PC-9 (cell line): ENCODE measurements at regions not wholly inside any gene's neighbourhood (a gene's known extent, or its start where the extent isn't known, plus 50 kb on each side); places are given as distances from the start of the nearest gene placed in this dataset.

Experiments
- BruUV-seq: library from RNA; stranded (reverse); fragments of 400-500 nt; replicated peaks from 2 replicates; lab custom pipeline; 2021; lab: Mats Ljungman, UMichigan
- CTCF ChIA-PET: fragments of 300-600 bp; sonication (Branson Sonifier 250); formaldehyde crosslinking; loops from one replicate; lab custom pipeline; 2022; ENCODE audit warnings: antibody characterized with exemption; lab: Charles Lee
- POLR2A ChIA-PET: fragments of 300-600 bp; sonication (Branson Sonifier 250); formaldehyde crosslinking; loops from one replicate; lab custom pipeline; 2022; ENCODE audit warnings: antibody characterized with exemption; ENCODE audit not compliant: unreplicated experiment; lab: Charles Lee
- DNase-seq, 2 experiments: peaks; one replicate each; pipeline versions ENCODE4 v3.0.0 to v3.0.0-alpha.2; 2015 to 2022; ENCODE audit warnings: mixed read lengths in 1 of 2
- H2AFZ ChIP-seq: fragments of 200-600 bp; sonication (generic); 2 replicates; pipeline ENCODE4 v1.8.1; 2017; ENCODE audit warnings: antibody characterized with exemption
- H3F3A ChIP-seq: fragments of 200-600 bp; sonication (generic); 2 replicates; pipeline ENCODE4 v1.8.1; 2017; ENCODE audit warnings: antibody characterized with exemption, mild to moderate bottlenecking, low read depth; ENCODE audit not compliant: insufficient read depth
- H3K27ac ChIP-seq: fragments of 200-600 bp; sonication (generic); 2 replicates; pipeline ENCODE4 v1.6.1; 2016; ENCODE audit warnings: mixed run types
- H3K27me3 ChIP-seq: fragments of 200-600 bp; sonication (generic); 2 replicates; pipeline ENCODE4 v1.6.1; 2016; ENCODE audit warnings: low read depth, mixed run types; ENCODE audit not compliant: insufficient read depth
- H3K36me3 ChIP-seq: fragments of 200-600 bp; sonication (generic); 2 replicates; pipeline ENCODE4 v1.6.1; 2016; ENCODE audit warnings: low read depth, mixed run types
- H3K4me1 ChIP-seq: fragments of 200-600 bp; sonication (generic); replicated peaks from 2 replicates; pipeline ENCODE4 v1.6.1; 2016; ENCODE audit warnings: mixed run types; ENCODE audit not compliant: insufficient read depth
- H3K4me2 ChIP-seq: fragments of 200-600 bp; sonication (generic); 2 replicates; pipeline ENCODE4 v1.6.1; 2017; ENCODE audit warnings: mixed run types
- H3K4me3 ChIP-seq: fragments of 200-600 bp; sonication (generic); 2 replicates; pipeline ENCODE4 v1.6.1; 2016; ENCODE audit warnings: mixed run types
- H3K79me2 ChIP-seq: fragments of 200-600 bp; sonication (generic); 2 replicates; pipeline ENCODE4 v1.6.1; 2017; ENCODE audit warnings: low read depth, mixed run types
- H3K9me2 ChIP-seq: fragments of 200-600 bp; sonication (generic); 2 replicates; pipeline ENCODE4 v1.8.1; 2017; ENCODE audit warnings: mild to moderate bottlenecking; ENCODE audit not compliant: insufficient read depth
- H3K9me3 ChIP-seq: fragments of 200-600 bp; sonication (generic); 2 replicates; pipeline ENCODE4 v1.8.1; 2016; ENCODE audit warnings: low read depth; ENCODE audit not compliant: insufficient read depth
- H4K20me1 ChIP-seq: fragments of 200-600 bp; sonication (generic); 2 replicates; pipeline ENCODE4 v1.8.1; 2017; ENCODE audit not compliant: insufficient read depth
- CTCF ChIP-seq: fragments of 200-600 bp; sonication (generic); conservative IDR thresholded peaks from 2 replicates; pipeline ENCODE4 v1.6.1; 2017; ENCODE audit warnings: mixed run types, antibody characterized with exemption, mild to moderate bottlenecking, moderate library complexity
- EZH2 ChIP-seq: fragments of 200-600 bp; sonication (generic); IDR thresholded peaks from 2 replicates; pipeline ENCODE4 v1.8.0; 2017; ENCODE audit warnings: antibody characterized with exemption, low read depth
- intact Hi-C: fragments of 100-400 bp; cut with micrococcal nuclease; formaldehyde crosslinking; loops from one replicate; pipeline ENCODE4 v1.10.0; 2022; ENCODE audit not compliant: unreplicated experiment

GRCh38 chr6:98583506-98583905 lies 250.9 kb upstream of the POU3F2 start:
- no peak overlapping the region for H3K4me3 ChIP-seq
- H3K27me3 ChIP-seq, result no peaks in the 10 kb centered on the region
- TF ChIP-seq CTCF (no peak), EZH2 (no peak)
- H3K4me1 ChIP-seq, result no peaks in the 10 kb centered on the region
- no TSS peak for BruUV-seq
- H4K20me1 ChIP-seq, result no peaks in the 10 kb centered on the region
- H3K9me2 ChIP-seq, result no peaks in the 10 kb centered on the region
- H3F3A ChIP-seq, result no peaks in the 10 kb centered on the region
- 0 out of 2 replicates have a peak, but pooled peaks cover 3% of the 10 kb centered on the region for H3K9me3 ChIP-seq
- ChIA-PET CTCF (no interaction called here), POLR2A (no interaction called here)
- H2AFZ ChIP-seq, result no peak overlapping the region
- intact Hi-C loops, result no loop called here
- H3K4me2 ChIP-seq, result no peak overlapping the region
- no peak for DNase-seq
- no peak overlapping the region for H3K27ac ChIP-seq
- H3K79me2 ChIP-seq, result no peaks in the 10 kb centered on the region
- H3K36me3 ChIP-seq, result no peaks in the 10 kb centered on the region

GRCh38 chr6:98586163-98586562 lies 248.2 kb upstream of the POU3F2 start:
- ChIA-PET CTCF (no interaction called here), POLR2A (no interaction called here)
- H3K27ac ChIP-seq, result no peak overlapping the region
- no peaks in the 10 kb centered on the region for H4K20me1 ChIP-seq
- no peak for DNase-seq
- H3K4me3 ChIP-seq, result no peak overlapping the region
- no peak overlapping the region for H3K4me2 ChIP-seq
- TF ChIP-seq EZH2 (no peak), CTCF (no peak)
- no peaks in the 10 kb centered on the region for H3F3A ChIP-seq
- H3K9me2 ChIP-seq, result no peaks in the 10 kb centered on the region
- no peaks in the 10 kb centered on the region for H3K79me2 ChIP-seq
- no peaks in the 10 kb centered on the region for H3K27me3 ChIP-seq
- H3K36me3 ChIP-seq, result no peaks in the 10 kb centered on the region
- no TSS peak for BruUV-seq
- intact Hi-C loops, result no loop called here
- no peak overlapping the region for H2AFZ ChIP-seq
- 0 out of 2 replicates have a peak, but pooled peaks cover 3% of the 10 kb centered on the region for H3K9me3 ChIP-seq
- no peaks in the 10 kb centered on the region for H3K4me1 ChIP-seq

DNA sequence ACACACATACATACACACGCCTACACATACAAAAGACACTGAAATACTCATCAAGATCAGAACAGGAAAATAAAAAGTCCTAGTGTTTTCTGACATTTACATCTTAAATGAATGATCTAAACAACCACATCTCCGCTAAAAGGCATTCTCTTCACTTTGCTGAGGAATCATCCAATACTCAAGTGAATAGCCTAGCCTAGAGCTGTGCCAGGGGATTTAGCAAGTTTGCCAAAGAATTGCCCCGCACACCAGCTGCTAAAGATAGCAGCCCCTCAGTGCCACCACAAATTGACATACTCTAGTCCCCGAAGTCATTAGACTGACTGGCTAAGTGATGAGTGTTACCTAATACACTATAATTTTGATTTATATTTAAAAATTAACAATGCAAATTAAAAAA lies 246.8 kb upstream of the POU3F2 start:
- ChIA-PET CTCF (no interaction called here), POLR2A (no interaction called here)
- Histone ChIP-seq H3K9me3 (0 out of 2 replicates have a peak, but pooled peaks cover under 1% of the 10 kb centered on the region), H3K36me3 (no peaks in the 10 kb centered on the region), H3K4me1 (no peaks in the 10 kb centered on the region), H3K79me2 (no peaks in the 10 kb centered on the region), H3K27me3 (no peaks in the 10 kb centered on the region), H2AFZ (no peak overlapping the region), H3K27ac (no peak overlapping the region), H4K20me1 (no peaks in the 10 kb centered on the region), H3K4me3 (no peak overlapping the region), H3K9me2 (no peaks in the 10 kb centered on the region), H3F3A (no peaks in the 10 kb centered on the region), H3K4me2 (no peak overlapping the region)
- TF ChIP-seq CTCF (no peak), EZH2 (no peak)
- intact Hi-C loops, result no loop called here
- no TSS peak for BruUV-seq
- no peak for DNase-seq
